ENCODE measurements at regions not wholly inside any gene's neighbourhood (a gene's known extent, or its start where the extent isn't known, plus 50 kb on each side); places are given as distances from the start of the nearest gene placed in this dataset.
"Not testable (repeated sequence)": the region's sequence is repeated elsewhere in the genome, so short reads cannot be mapped to it uniquely, and the experiment has no call there.

GRCh38 chr6:169861431-169862042 lies 110.1 kb downstream of the ERMARD start:
- no peak for DNase-seq (ENCODE audit: low read depth in 3 of 3, low spot score in 2 of 3)

- DNase-seq (ENCODE audit: low read depth in 3 of 3, low spot score in 2 of 3): no peak
These were observed 108.7 kb downstream of the ERMARD start for GRCh38 chr6:169859978-169860703.

- DNase-seq (ENCODE audit: low read depth in 3 of 3, low spot score in 2 of 3): no peak
These were observed 108.1 kb downstream of the ERMARD start for GRCh38 chr6:169859401-169859977.

GRCh38 chr6:169858935-169859351 lies 107.5 kb downstream of the ERMARD start:
- DNase-seq (ENCODE audit: low read depth in 3 of 3, low spot score in 2 of 3): no peak

- no peak for DNase-seq (ENCODE audit: low read depth in 3 of 3, low spot score in 2 of 3)
These were observed 107.0 kb downstream of the ERMARD start for GRCh38 chr6:169858293-169858934.

GRCh38 chr6:169857343-169858292 lies 106.2 kb downstream of the ERMARD start:
- DNase-seq (ENCODE audit: low read depth in 3 of 3, low spot score in 2 of 3): no peak

- DNase-seq (ENCODE audit: low read depth in 3 of 3, low spot score in 2 of 3): not testable (repeated sequence)
These were observed 105.3 kb downstream of the ERMARD start for GRCh38 chr6:169856442-169857342.

- DNase-seq (ENCODE audit: low read depth in 3 of 3, low spot score in 2 of 3): no peak
These were observed 103.4 kb downstream of the ERMARD start for GRCh38 chr6:169854813-169855212.

- DNase-seq (ENCODE audit: low read depth in 3 of 3, low spot score in 2 of 3): no peak
These were observed 102.8 kb downstream of the ERMARD start for GRCh38 chr6:169854083-169854725.

- DNase-seq (ENCODE audit: low read depth in 3 of 3, low spot score in 2 of 3): no peak
These were observed 102.0 kb downstream of the ERMARD start for GRCh38 chr6:169853196-169854082.

- no peak for DNase-seq (ENCODE audit: low read depth in 3 of 3, low spot score in 2 of 3)
These were observed 101.2 kb downstream of the ERMARD start for GRCh38 chr6:169852504-169853195.

- no peak for DNase-seq (ENCODE audit: low read depth in 3 of 3, low spot score in 2 of 3)
These were observed 100.5 kb downstream of the ERMARD start for GRCh38 chr6:169851641-169852503.

GRCh38 chr6:169850746-169851145 lies 99.3 kb downstream of the ERMARD start:
- no peak for DNase-seq (ENCODE audit: low read depth in 3 of 3, low spot score in 2 of 3)

- no peak for DNase-seq (ENCODE audit: low read depth in 3 of 3, low spot score in 2 of 3)
These were observed 98.7 kb downstream of the ERMARD start for GRCh38 chr6:169850154-169850553.

GRCh38 chr6:169849396-169849795 lies 98.0 kb downstream of the ERMARD start:
- DNase-seq (ENCODE audit: low read depth in 3 of 3, low spot score in 2 of 3): no peak

GRCh38 chr6:169848946-169849345 lies 97.5 kb downstream of the ERMARD start:
- DNase-seq (ENCODE audit: low read depth in 3 of 3, low spot score in 2 of 3): no peak
